ENCODE measurements at regions not wholly inside any gene's neighbourhood (a gene's known extent, or its start where the extent isn't known, plus 50 kb on each side); places are given as distances from the start of the nearest gene placed in this dataset.
"Not testable (repeated sequence)": the region's sequence is repeated elsewhere in the genome, so short reads cannot be mapped to it uniquely, and the experiment has no call there.

DNA sequence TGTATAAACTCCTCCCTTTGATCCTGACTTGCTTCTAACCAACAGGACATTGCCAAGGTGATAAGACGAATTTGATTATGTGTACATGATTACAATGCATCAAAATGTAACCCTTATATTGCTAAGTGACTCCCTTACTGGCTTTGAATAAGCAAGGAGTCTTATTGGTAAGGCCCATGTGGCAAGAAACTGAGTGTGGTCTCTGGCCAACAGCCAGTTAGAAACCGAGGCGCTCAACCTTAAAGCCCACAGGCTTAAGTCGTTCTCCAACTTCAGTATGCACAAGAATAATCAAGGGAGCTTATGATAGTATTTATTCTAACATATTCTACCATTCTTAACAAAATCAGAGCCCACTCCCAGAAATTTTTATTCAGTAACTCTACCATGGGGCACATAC, 374.2 kb upstream of the F9 start:
- no peaks in the 10 kb centered on the region for H3K27me3 ChIP-seq (ENCODE audit: control insufficient read depth, insufficient read depth, low read length)
- H3K36me3 ChIP-seq (ENCODE audit: control insufficient read depth, insufficient read depth, low read length) = no peaks in the 10 kb centered on the region
- H3K9ac ChIP-seq (ENCODE audit: low read length) = no peak overlapping the region
- H3K4me3 ChIP-seq (ENCODE audit: low read length) = no peak overlapping the region
- H3K4me1 ChIP-seq (ENCODE audit: control insufficient read depth, insufficient read depth, low read length) = peaks cover 9% of the 10 kb centered on the region
- H3K9me3 ChIP-seq (ENCODE audit: control insufficient read depth, low read length) = no peaks in the 10 kb centered on the region

DNA sequence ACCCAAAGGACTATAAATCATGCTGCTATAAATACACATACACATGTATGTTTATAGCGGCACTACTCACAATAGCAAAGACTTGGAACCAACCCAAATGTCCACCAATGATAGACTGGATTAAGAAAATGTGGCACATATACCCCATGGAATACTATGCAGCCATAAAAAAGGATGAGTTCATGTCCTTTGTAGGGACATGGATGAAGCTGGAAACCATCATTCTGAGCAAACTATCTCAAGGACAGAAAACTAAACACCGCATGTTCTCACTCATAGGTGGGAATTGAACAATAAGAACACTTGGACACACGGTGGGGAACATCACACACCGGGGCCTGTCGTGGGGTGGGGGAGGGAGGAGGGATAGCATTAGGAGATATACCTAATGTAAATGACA, 383.9 kb upstream of the F9 start:
- H3K9me3 ChIP-seq (ENCODE audit: control insufficient read depth, low read length); H3K4me1 ChIP-seq (ENCODE audit: control insufficient read depth, insufficient read depth, low read length); H3K9ac ChIP-seq (ENCODE audit: low read length); H3K4me3 ChIP-seq (ENCODE audit: low read length); H3K36me3 ChIP-seq (ENCODE audit: control insufficient read depth, insufficient read depth, low read length); H3K27me3 ChIP-seq (ENCODE audit: control insufficient read depth, insufficient read depth, low read length): not testable (repeated sequence)

DNA sequence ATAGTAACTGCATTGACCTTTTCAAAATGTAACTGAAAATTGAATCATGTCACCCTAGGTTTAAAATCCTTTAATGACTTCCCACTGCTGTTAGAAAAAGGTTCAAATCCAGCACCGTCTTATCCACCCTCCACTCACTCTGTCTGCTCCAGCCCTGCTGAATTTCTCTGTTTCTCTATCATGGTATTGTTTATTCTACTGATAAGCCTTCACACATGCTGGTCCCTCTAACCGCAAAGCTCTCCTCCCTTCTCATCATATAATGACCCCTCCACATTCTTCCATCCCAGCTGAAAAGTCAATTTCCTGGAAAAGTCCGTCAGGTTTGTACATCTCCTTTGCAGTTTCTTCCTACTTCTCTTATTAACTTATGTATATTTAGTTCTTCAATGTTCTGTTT, 389.2 kb upstream of the F9 start:
- Histone ChIP-seq H3K9me3 (ENCODE audit: control insufficient read depth, low read length) (no peaks in the 10 kb centered on the region), H3K4me1 (ENCODE audit: control insufficient read depth, insufficient read depth, low read length) (no peaks in the 10 kb centered on the region), H3K27me3 (ENCODE audit: control insufficient read depth, insufficient read depth, low read length) (no peaks in the 10 kb centered on the region), H3K36me3 (ENCODE audit: control insufficient read depth, insufficient read depth, low read length) (no peaks in the 10 kb centered on the region), H3K4me3 (ENCODE audit: low read length) (no peak overlapping the region), H3K9ac (ENCODE audit: low read length) (no peak overlapping the region)

DNA sequence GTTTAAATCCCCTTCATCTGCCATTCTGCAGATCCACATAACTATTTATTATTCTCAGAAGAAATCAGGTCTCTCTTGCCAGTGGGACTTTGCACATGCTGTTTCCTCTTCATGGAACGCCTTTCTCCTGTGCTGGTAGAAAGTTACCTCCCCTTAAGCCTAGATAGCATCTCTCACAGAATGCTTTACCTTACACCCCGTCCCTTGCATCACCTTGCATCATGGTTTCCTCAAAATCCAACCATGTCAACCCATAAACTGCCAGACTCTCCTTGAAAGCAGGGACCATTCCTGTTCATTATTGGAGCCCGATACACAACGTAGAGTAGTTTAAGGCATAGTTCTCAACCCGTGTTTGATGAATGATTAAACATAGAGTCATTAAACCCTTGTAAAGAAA, 396.2 kb upstream of the F9 start:
- Histone ChIP-seq H3K27me3 (ENCODE audit: control insufficient read depth, insufficient read depth, low read length) (no peaks in the 10 kb centered on the region), H3K4me3 (ENCODE audit: low read length) (no peak overlapping the region), H3K9me3 (ENCODE audit: control insufficient read depth, low read length) (no peaks in the 10 kb centered on the region), H3K9ac (ENCODE audit: low read length) (no peak overlapping the region), H3K36me3 (ENCODE audit: control insufficient read depth, insufficient read depth, low read length) (no peaks in the 10 kb centered on the region), H3K4me1 (ENCODE audit: control insufficient read depth, insufficient read depth, low read length) (no peaks in the 10 kb centered on the region)

DNA sequence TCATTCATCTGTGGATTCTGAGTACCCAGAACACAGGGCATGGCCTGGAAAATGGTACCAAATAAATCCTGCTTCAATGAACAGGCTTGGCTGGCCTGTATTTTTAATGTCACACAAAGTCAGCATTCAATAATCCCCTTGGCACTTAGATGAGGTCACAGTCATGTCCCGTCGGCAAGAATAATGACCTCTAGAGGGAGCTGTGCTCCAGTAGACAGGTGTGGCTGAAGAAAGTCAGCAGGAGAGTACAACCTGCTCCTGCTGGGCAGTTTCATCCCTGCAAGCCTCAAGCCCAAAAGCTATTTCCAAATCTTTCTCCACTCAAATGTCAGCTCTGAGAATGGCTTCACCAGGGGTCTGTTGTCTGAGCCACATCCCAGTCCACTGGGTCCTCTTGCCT, 404.0 kb upstream of the F9 start:
- Histone ChIP-seq H3K4me3 (ENCODE audit: low read length) (no peak overlapping the region), H3K27me3 (ENCODE audit: control insufficient read depth, insufficient read depth, low read length) (no peaks in the 10 kb centered on the region)

DNA sequence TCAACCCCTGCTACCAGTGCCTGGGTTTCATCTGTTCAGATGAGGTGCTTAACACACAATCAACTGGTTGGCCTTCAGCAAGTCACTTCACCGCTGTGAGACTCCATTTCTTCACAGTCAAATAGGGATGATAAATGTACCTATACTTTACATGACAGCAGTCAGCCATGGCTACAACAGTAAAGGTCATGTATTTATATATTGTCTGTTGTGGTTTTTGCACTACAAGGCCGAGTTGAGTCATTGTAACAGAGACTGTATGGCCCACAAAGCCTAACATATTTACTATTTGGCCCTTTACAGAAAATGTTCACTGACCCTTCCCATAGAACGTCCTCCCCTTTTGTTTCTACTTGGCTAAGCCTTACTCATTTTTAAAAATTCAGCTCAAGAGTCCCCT, 404.6 kb upstream of the F9 start:
- Histone ChIP-seq H3K9me3 (ENCODE audit: control insufficient read depth, low read length) (no peaks in the 10 kb centered on the region), H3K4me1 (ENCODE audit: control insufficient read depth, insufficient read depth, low read length) (no peaks in the 10 kb centered on the region), H3K27me3 (ENCODE audit: control insufficient read depth, insufficient read depth, low read length) (no peaks in the 10 kb centered on the region), H3K36me3 (ENCODE audit: control insufficient read depth, insufficient read depth, low read length) (no peaks in the 10 kb centered on the region), H3K9ac (ENCODE audit: low read length) (no peak overlapping the region), H3K4me3 (ENCODE audit: low read length) (no peak overlapping the region)

More for the DNA sequence above, 404.0 kb upstream of the F9 start:
- no peak overlapping the region for H3K9ac ChIP-seq (ENCODE audit: low read length)
- no peaks in the 10 kb centered on the region for H3K36me3 ChIP-seq (ENCODE audit: control insufficient read depth, insufficient read depth, low read length)
- H3K9me3 ChIP-seq (ENCODE audit: control insufficient read depth, low read length) = no peaks in the 10 kb centered on the region
- no peaks in the 10 kb centered on the region for H3K4me1 ChIP-seq (ENCODE audit: control insufficient read depth, insufficient read depth, low read length)

DNA sequence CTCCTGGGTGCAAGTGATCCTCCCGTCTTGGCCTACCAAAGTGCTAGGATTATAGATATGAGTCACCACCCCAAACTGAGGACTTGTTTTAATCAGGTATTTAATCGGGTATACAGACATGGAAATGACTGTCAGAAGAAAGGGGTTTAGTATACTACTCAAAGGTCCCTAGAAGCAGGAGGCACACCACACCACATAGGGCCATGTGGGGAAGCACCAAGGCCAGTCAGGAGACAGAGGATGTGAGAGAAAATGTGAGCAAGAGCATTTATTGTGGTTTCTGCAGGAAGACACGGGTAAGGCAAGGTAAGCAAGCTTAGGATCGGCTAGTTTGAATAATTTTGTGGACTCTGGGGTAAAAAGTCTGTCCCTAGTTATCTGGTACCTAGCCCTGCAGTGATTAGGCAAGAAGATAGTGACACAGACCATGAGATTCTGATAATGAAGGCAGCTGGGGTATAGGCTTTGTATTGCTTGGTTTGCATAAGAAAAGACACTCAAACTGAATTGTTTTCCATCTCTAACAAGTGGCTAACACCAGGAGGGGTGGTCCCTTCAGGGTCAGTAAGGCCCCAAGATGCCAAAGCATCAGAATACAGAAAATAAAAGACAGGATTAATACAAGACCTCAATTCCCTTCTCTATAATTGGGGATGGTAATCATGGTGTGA, 408.8 kb upstream of the F9 start:
- H3K36me3 ChIP-seq (ENCODE audit: control insufficient read depth, insufficient read depth, low read length) = no peaks in the 10 kb centered on the region
- H3K27me3 ChIP-seq (ENCODE audit: control insufficient read depth, insufficient read depth, low read length) = no peaks in the 10 kb centered on the region
- no peak overlapping the region for H3K4me3 ChIP-seq (ENCODE audit: low read length)
- no peaks in the 10 kb centered on the region for H3K9me3 ChIP-seq (ENCODE audit: control insufficient read depth, low read length)
- H3K4me1 ChIP-seq (ENCODE audit: control insufficient read depth, insufficient read depth, low read length) = no peaks in the 10 kb centered on the region
- H3K9ac ChIP-seq (ENCODE audit: low read length) = no peak overlapping the region

DNA sequence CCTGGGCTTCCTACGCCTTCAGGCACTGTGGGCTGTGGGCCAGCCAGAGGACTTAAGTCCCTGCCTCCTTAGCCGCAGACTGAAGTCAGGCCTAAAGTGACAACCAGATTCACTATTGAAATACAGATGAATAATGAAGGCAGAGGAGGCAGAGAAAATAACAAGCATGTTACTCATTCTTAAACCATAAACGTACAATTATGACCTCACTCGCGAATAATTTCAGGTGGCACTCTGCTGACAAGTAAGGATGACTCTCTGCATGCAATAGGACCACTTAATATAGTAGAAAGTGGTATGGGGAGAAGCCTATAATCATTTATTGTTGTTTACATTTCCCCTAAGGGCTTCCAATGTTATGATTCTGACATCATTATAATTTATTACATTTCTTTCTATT, 409.2 kb upstream of the FGF13 start:
- no peaks in the 10 kb centered on the region for H3K9me3 ChIP-seq (ENCODE audit: control insufficient read depth, low read length)
- H3K4me1 ChIP-seq (ENCODE audit: control insufficient read depth, insufficient read depth, low read length) = no peaks in the 10 kb centered on the region
- H3K9ac ChIP-seq (ENCODE audit: low read length) = no peak overlapping the region
- H3K4me3 ChIP-seq (ENCODE audit: low read length) = no peak overlapping the region
- no peaks in the 10 kb centered on the region for H3K27me3 ChIP-seq (ENCODE audit: control insufficient read depth, insufficient read depth, low read length)
- no peaks in the 10 kb centered on the region for H3K36me3 ChIP-seq (ENCODE audit: control insufficient read depth, insufficient read depth, low read length)

DNA sequence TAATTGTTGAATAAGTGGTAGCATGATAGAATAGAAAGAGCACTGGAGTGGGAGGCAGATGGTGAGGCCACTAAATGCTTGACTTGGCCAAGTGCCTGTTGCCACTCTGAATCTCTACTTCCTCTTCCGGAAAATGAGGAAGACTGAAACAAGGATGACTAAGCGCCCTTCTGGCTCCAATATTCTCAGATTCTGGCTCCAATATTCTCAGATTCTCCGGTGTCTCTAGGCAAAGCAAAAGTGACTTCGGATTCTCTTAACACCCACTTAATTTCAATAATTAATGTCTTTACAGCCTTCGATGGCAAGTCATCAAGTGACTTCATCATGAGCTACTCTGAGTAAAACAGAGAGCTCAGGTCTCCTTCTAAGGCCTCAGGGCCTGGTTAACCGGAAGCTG, 402.2 kb upstream of the FGF13 start:
- no peaks in the 10 kb centered on the region for H3K9me3 ChIP-seq (ENCODE audit: control insufficient read depth, low read length)
- no peak overlapping the region for H3K9ac ChIP-seq (ENCODE audit: low read length)
- no peaks in the 10 kb centered on the region for H3K27me3 ChIP-seq (ENCODE audit: control insufficient read depth, insufficient read depth, low read length)
- H3K4me3 ChIP-seq (ENCODE audit: low read length) = no peak overlapping the region
- no peaks in the 10 kb centered on the region for H3K36me3 ChIP-seq (ENCODE audit: control insufficient read depth, insufficient read depth, low read length)
- no peaks in the 10 kb centered on the region for H3K4me1 ChIP-seq (ENCODE audit: control insufficient read depth, insufficient read depth, low read length)

DNA sequence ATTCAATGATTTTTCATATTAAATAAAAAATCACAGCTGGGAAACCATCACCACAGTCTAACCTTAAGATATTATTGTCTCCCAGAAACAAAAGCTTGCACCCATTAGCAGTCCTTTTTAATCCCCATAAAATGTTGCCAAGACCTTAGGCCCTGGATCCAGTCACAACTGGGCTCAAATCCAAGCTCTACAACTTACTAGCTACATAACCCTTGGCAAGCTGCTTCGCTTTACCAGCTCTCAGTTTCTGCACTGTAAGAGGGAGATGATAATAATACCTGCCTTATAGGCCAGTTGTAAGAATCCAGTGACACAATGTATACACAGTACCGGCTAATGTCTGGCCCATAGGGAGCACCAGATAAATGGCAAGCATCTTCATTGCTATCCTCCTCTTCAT, 400.9 kb upstream of the FGF13 start:
- no peaks in the 10 kb centered on the region for H3K9me3 ChIP-seq (ENCODE audit: control insufficient read depth, low read length)
- H3K36me3 ChIP-seq (ENCODE audit: control insufficient read depth, insufficient read depth, low read length) = no peaks in the 10 kb centered on the region
- H3K4me3 ChIP-seq (ENCODE audit: low read length) = no peak overlapping the region
- H3K9ac ChIP-seq (ENCODE audit: low read length) = no peak overlapping the region
- no peaks in the 10 kb centered on the region for H3K4me1 ChIP-seq (ENCODE audit: control insufficient read depth, insufficient read depth, low read length)
- no peaks in the 10 kb centered on the region for H3K27me3 ChIP-seq (ENCODE audit: control insufficient read depth, insufficient read depth, low read length)

DNA sequence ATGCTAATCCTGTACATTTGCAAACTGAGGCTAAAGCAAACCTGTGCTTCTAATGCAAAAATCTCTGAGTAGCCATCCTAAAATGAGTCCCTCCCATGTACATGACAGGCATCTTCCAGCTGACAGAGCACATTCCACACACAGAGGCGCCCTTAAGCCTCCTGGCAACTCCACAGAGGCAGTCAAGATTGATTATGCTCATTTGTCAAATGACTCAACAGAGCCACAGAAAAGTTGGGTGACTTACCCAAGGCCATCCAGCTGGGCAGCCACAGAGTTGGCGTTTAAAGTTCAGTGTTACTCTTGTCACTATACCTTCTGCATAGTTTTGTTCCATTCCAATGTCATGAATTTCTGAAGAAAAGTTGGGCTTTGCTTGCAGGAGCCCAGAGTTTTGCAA, 394.6 kb upstream of the FGF13 start:
- no peaks in the 10 kb centered on the region for H3K27me3 ChIP-seq (ENCODE audit: control insufficient read depth, insufficient read depth, low read length)
- no peaks in the 10 kb centered on the region for H3K9me3 ChIP-seq (ENCODE audit: control insufficient read depth, low read length)
- no peaks in the 10 kb centered on the region for H3K4me1 ChIP-seq (ENCODE audit: control insufficient read depth, insufficient read depth, low read length)
- no peaks in the 10 kb centered on the region for H3K36me3 ChIP-seq (ENCODE audit: control insufficient read depth, insufficient read depth, low read length)
- H3K4me3 ChIP-seq (ENCODE audit: low read length) = no peak overlapping the region
- H3K9ac ChIP-seq (ENCODE audit: low read length) = no peak overlapping the region

DNA sequence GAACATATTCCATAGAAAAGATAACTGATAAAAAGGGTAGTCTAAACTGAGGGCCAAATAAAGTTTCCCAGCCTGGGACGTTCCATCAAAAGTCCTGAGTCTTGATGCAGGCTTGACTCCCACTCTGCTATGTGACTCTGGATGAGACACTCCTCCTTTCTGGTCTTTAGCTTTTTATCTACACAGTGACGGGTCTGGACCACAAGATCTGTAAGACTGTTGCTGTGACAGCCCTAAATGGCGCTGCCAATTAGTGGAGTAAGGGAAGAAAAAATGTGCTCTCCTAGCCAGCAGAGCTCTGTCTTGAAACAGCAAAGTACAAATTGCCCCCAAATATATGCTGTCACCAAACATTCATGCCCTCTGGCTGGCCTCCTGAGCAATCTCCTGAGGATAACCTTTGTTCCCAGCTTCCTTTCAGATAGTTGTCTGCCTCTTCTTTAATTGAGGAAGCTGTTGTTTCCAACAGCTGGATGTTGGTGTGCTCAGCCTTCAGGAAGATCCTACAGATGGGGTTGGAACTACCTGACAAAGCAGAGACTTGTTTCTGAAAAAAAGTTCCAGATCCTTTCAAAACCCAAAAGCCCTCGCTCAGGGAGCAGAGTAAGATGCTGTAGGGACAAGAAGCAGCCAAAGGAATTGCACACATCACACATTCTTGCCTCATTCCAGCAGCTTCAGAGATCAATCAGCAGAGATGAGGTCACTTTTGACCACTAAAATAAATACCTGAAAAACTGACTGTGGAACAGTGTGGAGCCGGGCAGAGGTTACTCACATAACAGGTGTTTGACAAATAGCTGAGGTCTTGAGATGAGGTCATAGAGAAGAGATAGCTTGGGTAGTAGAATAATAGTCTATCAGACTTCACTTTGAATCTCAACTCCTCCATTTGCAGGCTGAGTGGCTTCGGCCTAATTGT, 383.4 kb upstream of the FGF13 start:
- no peaks in the 10 kb centered on the region for H3K9me3 ChIP-seq (ENCODE audit: control insufficient read depth, low read length)
- H3K9ac ChIP-seq (ENCODE audit: low read length) = no peak overlapping the region
- H3K4me1 ChIP-seq (ENCODE audit: control insufficient read depth, insufficient read depth, low read length) = no peaks in the 10 kb centered on the region
- H3K4me3 ChIP-seq (ENCODE audit: low read length) = no peak overlapping the region
- no peaks in the 10 kb centered on the region for H3K27me3 ChIP-seq (ENCODE audit: control insufficient read depth, insufficient read depth, low read length)
- H3K36me3 ChIP-seq (ENCODE audit: control insufficient read depth, insufficient read depth, low read length) = no peaks in the 10 kb centered on the region

Measured in mucosa of stomach (tissue), 1 donor.